ENCODE measurements at regions not wholly inside any gene's neighbourhood (a gene's known extent, or its start where the extent isn't known, plus 50 kb on each side); places are given as distances from the start of the nearest gene placed in this dataset.

- no peak for TF ChIP-seq ZNF565 (CRISPR knock-in tag; conservative IDR thresholded peaks at IDR 0.05; ENCODE audit: low read depth)
- TF ChIP-seq CREB5 (CRISPR knock-in tag; IDR thresholded peaks at IDR 0.05; ENCODE audit: low read depth) = no peak
- TF ChIP-seq ZNF8 (CRISPR knock-in tag; IDR thresholded peaks at IDR 0.05) = no peak
- no peak for TF ChIP-seq CSRNP3 (CRISPR knock-in tag; IDR thresholded peaks at IDR 0.05)
- TF ChIP-seq SNAI2 (CRISPR knock-in tag; IDR thresholded peaks at IDR 0.05) = no peak
- no peak for TF ChIP-seq OSR1 (CRISPR knock-in tag; IDR thresholded peaks at IDR 0.05)
- no peak for TF ChIP-seq ZFP3 (CRISPR knock-in tag; IDR thresholded peaks at IDR 0.05)
- no peak for TF ChIP-seq ARNTL (CRISPR knock-in tag; IDR thresholded peaks at IDR 0.05; ENCODE audit: borderline replicate concordance, low read depth)
- no peak for TF ChIP-seq TCF4 (CRISPR knock-in tag; IDR thresholded peaks at IDR 0.05; ENCODE audit: borderline replicate concordance)
- TF ChIP-seq PATZ1 (CRISPR knock-in tag; IDR thresholded peaks at IDR 0.05; ENCODE audit: borderline replicate concordance) = no peak
- TF ChIP-seq TSHZ2 (CRISPR knock-in tag; IDR thresholded peaks at IDR 0.05) = no peak
- no peak for TF ChIP-seq PPARA (CRISPR knock-in tag; IDR thresholded peaks at IDR 0.05; ENCODE audit: borderline replicate concordance)
- no peak for TF ChIP-seq BACH2 (CRISPR knock-in tag; IDR thresholded peaks at IDR 0.05; ENCODE audit: borderline replicate concordance)
- no peak for TF ChIP-seq ZFP30 (CRISPR knock-in tag; IDR thresholded peaks at IDR 0.05)
- no peak for TF ChIP-seq ZNF70 (CRISPR knock-in tag; IDR thresholded peaks at IDR 0.05)
- no peak for ATAC-seq
These were observed 737.3 kb downstream of the MTRR start for GRCh38 chr5:8606231-8606630.

GRCh38 chr5:8611067-8611466 lies 742.1 kb downstream of the MTRR start:
- no peak for ATAC-seq
- TF ChIP-seq BACH2 (CRISPR knock-in tag; IDR thresholded peaks at IDR 0.05; ENCODE audit: borderline replicate concordance) (no peak), PPARA (CRISPR knock-in tag; IDR thresholded peaks at IDR 0.05; ENCODE audit: borderline replicate concordance) (no peak), ZNF70 (CRISPR knock-in tag; IDR thresholded peaks at IDR 0.05) (no peak)

- TF ChIP-seq CSDC2 (CRISPR knock-in tag; IDR thresholded peaks at IDR 0.05) (no peak), ZNF8 (CRISPR knock-in tag; IDR thresholded peaks at IDR 0.05) (no peak), ARNTL (CRISPR knock-in tag; IDR thresholded peaks at IDR 0.05; ENCODE audit: borderline replicate concordance, low read depth) (no peak), ZFP30 (CRISPR knock-in tag; IDR thresholded peaks at IDR 0.05) (no peak), TCF4 (CRISPR knock-in tag; IDR thresholded peaks at IDR 0.05; ENCODE audit: borderline replicate concordance) (no peak), BACH2 (CRISPR knock-in tag; IDR thresholded peaks at IDR 0.05; ENCODE audit: borderline replicate concordance) (no peak), GLIS3 (CRISPR knock-in tag; IDR thresholded peaks at IDR 0.05) (no peak), RARB (CRISPR knock-in tag; IDR thresholded peaks at IDR 0.05) (no peak), TOX (CRISPR knock-in tag; IDR thresholded peaks at IDR 0.05; ENCODE audit: borderline replicate concordance) (no peak), CSRNP3 (CRISPR knock-in tag; IDR thresholded peaks at IDR 0.05) (no peak), ZFP3 (CRISPR knock-in tag; IDR thresholded peaks at IDR 0.05) (no peak), CREB5 (CRISPR knock-in tag; IDR thresholded peaks at IDR 0.05; ENCODE audit: low read depth) (no peak), OSR1 (CRISPR knock-in tag; IDR thresholded peaks at IDR 0.05) (no peak), ZC3H10 (CRISPR knock-in tag; IDR thresholded peaks at IDR 0.05) (no peak), PPARA (CRISPR knock-in tag; IDR thresholded peaks at IDR 0.05; ENCODE audit: borderline replicate concordance) (no peak), ESRRG (CRISPR knock-in tag; IDR thresholded peaks at IDR 0.05) (no peak), ZNF565 (CRISPR knock-in tag; conservative IDR thresholded peaks at IDR 0.05; ENCODE audit: low read depth) (no peak), ISL1 (CRISPR knock-in tag; IDR thresholded peaks at IDR 0.05) (no peak), TSHZ2 (CRISPR knock-in tag; IDR thresholded peaks at IDR 0.05) (no peak), ZNF70 (CRISPR knock-in tag; IDR thresholded peaks at IDR 0.05) (no peak)
- no peak for ATAC-seq
These were observed 744.2 kb downstream of the MTRR start for GRCh38 chr5:8613078-8613685.

Measured in SK-N-SH treated with all-trans-retinoic acid at 6 μM for 48 hours (cell line).